LNCAP (cell line): ENCODE measurements at regions not wholly inside any gene's neighbourhood (a gene's known extent, or its start where the extent isn't known, plus 50 kb on each side); places are given as distances from the start of the nearest gene placed in this dataset.

Source experiments
- CTCF ChIP-seq: fragments of 450-650 bp; IDR thresholded peaks from 2 replicates; pipeline ENCODE4 v1.5.1; 2017; ENCODE audit warnings: mild to moderate bottlenecking

GRCh38 chr2:175620106-175620505 is 382.0 kb downstream of the LNPK start:
- TF ChIP-seq CTCF, result no peak

- no peak for TF ChIP-seq CTCF
Observed at GRCh38 chr2:175619179-175620045, 382.7 kb downstream of the LNPK start.

GRCh38 chr2:175612280-175612679 is 389.8 kb downstream of the LNPK start:
- no peak for TF ChIP-seq CTCF

DNA sequence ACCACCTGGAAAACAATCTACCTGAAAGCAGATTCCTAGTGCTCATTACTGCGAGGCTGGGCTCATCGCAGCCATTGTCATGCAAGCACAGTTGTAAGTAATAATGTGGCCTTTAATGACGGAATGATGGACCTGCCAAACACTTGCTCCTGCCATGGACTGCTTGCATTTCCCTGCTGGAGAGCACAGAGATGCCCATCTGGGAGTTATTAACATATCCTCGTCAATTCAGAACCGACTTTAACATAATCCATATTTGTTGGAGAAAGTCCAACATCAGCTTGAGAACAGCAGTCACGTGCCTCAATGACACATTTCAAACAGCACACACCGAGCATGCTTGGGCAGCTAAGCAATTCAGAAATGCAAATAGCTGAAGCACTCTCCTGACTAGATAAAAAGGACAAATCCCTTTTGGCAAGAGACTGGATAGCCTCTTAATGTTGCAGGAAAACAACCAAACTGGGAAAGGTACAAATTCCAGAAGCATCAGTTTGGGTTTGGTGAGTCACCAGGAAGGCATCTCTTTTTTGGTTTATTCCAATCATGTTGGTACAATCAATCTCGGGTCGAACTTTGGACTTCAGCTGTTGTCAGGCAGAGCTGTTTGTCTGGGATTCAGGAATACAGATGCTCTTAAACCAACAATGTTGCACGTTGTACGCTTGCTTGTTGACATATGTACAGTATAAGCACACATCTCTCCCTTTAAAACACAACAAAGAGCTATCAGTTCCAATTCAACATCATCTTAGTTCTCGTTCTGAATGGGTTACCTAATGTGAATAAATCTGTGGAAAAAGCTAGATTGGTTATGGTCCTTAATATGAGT is 395.8 kb downstream of the LNPK start:
- no peak for TF ChIP-seq CTCF

DNA sequence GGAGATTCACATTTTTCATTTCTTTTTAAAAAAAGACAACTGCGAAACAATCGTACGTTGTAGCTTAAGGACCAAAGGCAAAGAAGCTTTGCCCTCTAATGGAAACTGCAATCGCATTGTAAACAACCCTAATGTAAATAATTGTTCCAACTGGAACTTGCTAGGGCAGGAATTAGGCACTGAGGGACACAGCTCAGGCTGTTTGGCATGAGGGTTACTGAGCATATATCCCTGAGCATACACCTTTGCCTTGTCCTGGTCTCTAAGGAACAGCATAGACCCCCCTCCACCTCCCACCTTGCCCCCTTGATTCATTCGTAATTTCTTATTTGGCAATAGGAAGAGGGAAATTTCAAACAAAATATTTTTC is 396.4 kb downstream of the LNPK start:
- TF ChIP-seq CTCF, result no peak

DNA sequence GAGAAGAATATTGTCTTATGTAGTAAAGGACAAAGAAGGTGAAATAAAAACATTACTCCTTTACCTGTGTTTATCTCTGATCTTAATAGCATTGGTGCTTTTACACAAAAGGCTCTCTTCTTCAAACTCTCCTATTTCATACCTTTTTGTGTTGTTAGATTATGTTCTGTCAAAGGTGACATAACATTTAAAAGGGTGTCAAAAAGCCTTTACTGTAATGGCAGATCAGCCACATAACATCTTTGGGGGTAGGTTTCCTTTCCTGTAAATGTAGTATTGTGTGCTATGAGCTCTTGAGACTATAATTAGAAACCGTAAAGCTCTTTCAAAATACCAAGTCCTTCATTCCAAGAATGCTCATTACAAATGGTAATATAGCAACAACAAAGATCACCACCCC is 400.1 kb downstream of the LNPK start:
- TF ChIP-seq CTCF, result no peak

DNA sequence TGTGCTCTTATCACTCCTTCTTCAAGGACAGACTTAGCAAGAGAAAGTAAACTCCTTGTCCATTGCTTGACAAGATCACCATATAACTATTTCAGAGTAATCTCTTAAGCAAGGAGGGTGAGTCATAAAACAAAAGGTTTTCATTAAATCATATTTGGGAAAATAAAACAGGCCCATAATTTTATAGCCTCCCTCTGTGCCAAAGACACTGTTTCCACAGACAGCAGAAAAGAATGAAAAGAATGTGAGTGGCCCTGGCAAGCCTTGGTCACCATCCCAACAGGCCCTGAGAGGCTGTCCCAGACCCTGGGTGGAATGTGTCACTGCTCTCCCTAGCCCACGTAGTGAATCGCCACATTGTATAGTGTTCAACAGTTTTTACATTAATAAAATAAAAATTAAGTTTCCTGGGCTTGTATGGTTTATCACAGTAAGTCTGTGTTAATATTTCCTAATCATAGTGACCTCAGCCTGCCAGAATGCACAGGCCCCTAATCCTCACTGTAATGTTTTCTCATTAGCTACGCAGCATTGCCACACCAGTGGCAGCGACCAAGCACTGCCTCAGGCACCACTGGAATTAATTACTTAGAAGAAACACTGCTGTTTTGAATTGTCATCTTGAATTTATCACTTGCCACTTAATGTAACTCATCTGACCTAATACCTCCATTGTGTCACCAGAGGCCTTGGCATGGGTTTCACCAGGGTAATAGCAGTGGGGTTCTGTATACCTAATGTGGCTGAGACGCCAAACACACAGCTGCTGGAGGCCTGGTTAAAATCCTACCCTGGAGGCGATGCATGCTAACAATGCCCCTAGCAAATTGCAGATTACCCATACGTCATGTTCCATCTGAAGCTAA is 401.9 kb downstream of the LNPK start:
- no peak for TF ChIP-seq CTCF
